SU-DHL-6 (cell line): ENCODE measurements at regions not wholly inside any gene's neighbourhood (a gene's known extent, or its start where the extent isn't known, plus 50 kb on each side); places are given as distances from the start of the nearest gene placed in this dataset.

Experiments
- H2AFZ ChIP-seq: fragments of 200-600 bp; sonication (generic); 2 replicates; pipeline ENCODE4 v1.6.1; 2014; ENCODE audit warnings: low read depth, mild to moderate bottlenecking, moderate library complexity, mixed read lengths, antibody characterized with exemption, low read length; ENCODE audit not compliant: severe bottlenecking
- H3F3A ChIP-seq: fragments of 200-600 bp; shearing (Covaris generic); 2 replicates; pipeline ENCODE4 v1.6.0; 2016; ENCODE audit warnings: antibody characterized with exemption, mild to moderate bottlenecking; ENCODE audit not compliant: insufficient read depth
- H3K27ac ChIP-seq: fragments of 200-600 bp; sonication (generic); 2 replicates; pipeline ENCODE4 v1.5.1; 2016; ENCODE audit warnings: low read depth, mild to moderate bottlenecking, low read length, moderate library complexity, mixed read lengths
- H3K27me3 ChIP-seq: fragments of 200-600 bp; sonication (generic), shearing (Covaris generic); 2 replicates; pipeline ENCODE4 v1.6.0; 2014; ENCODE audit warnings: mild to moderate bottlenecking, low read length
- H3K36me3 ChIP-seq: fragments of 200-600 bp; sonication (generic); 2 replicates; pipeline ENCODE4 v1.6.1; 2014; ENCODE audit warnings: mild to moderate bottlenecking, low read length, mixed read lengths
- H3K4me2 ChIP-seq: fragments of 300-600, 200-600 bp; shearing (Covaris generic), sonication (generic); 2 replicates; pipeline ENCODE4 v1.6.0; 2014; ENCODE audit warnings: low read length, low read depth, mild to moderate bottlenecking; ENCODE audit not compliant: poor library complexity, severe bottlenecking
- H3K4me3 ChIP-seq: fragments of 200-600 bp; sonication (generic); 2 replicates; pipeline ENCODE4 v1.5.1; 2014; ENCODE audit warnings: antibody characterized with exemption, low read length, mild to moderate bottlenecking, mixed read lengths; ENCODE audit not compliant: insufficient read depth, poor library complexity, severe bottlenecking
- H3K79me2 ChIP-seq: fragments of 200-600 bp; sonication (generic); 2 replicates; pipeline ENCODE4 v1.6.1; 2014; ENCODE audit warnings: mild to moderate bottlenecking, low read length, moderate library complexity; ENCODE audit not compliant: insufficient read depth
- H3K9ac ChIP-seq: fragments of 200-600 bp; sonication (generic); 2 replicates; pipeline ENCODE4 v1.7.0; 2014; ENCODE audit warnings: mild to moderate bottlenecking, low read length
- H3K9me2 ChIP-seq: fragments of 200-600 bp; sonication (generic); replicated peaks from 2 replicates; pipeline ENCODE4 v1.6.1; 2014; ENCODE audit warnings: low read length; ENCODE audit not compliant: insufficient read depth
- H3K9me3 ChIP-seq: fragments of 200-600 bp; sonication (generic); 2 replicates; pipeline ENCODE4 v1.6.1; 2014; ENCODE audit warnings: low read length, mixed read lengths; ENCODE audit not compliant: insufficient read depth
- H4K20me1 ChIP-seq: fragments of 200-600 bp; sonication (generic); 2 replicates; pipeline ENCODE4 v1.6.1; 2014; ENCODE audit warnings: low read depth, mild to moderate bottlenecking, antibody characterized with exemption, low read length, moderate library complexity, mixed read lengths
- EZH2phosphoT487 ChIP-seq: fragments of 200-600 bp; sonication (generic), shearing (Covaris generic); conservative IDR thresholded peaks from 2 replicates; pipeline ENCODE4 v1.6.1; 2018; ENCODE audit warnings: mild to moderate bottlenecking, antibody characterized with exemption, low read length, moderate library complexity, mixed read lengths
- TF ChIP-seq, protein P1 (sequence below): fragments of 200-600 bp; sonication (generic); IDR thresholded peaks from one replicate; pipeline ENCODE4 v1.5.1; 2017; ENCODE audit warnings: antibody characterized with exemption, mild to moderate bottlenecking, low read length, moderate library complexity; ENCODE audit not compliant: insufficient read depth, poor library complexity, severe bottlenecking

DNA sequence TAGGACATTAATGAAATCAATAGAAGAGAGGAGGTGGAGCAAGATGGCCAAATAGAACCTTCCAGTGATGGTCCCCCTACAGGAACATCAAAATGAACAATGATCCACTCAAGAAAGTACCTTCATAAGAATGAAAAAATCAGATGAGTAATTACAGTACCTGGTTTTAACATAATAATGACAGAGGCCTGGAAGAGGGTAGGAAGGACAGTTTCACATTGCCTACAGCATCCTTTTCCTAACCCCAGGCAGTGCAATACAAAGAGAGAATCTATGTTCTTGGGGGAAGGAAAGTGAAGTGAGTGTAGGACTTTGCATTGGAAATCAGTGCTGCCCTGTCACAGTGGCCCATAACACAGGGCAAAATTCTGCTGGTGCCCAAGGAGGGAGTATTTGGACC is 81.2 kb upstream of the SPTLC1 start:
- no peak for TF ChIP-seq EZH2phosphoT487
- TF ChIP-seq, protein P1, sequence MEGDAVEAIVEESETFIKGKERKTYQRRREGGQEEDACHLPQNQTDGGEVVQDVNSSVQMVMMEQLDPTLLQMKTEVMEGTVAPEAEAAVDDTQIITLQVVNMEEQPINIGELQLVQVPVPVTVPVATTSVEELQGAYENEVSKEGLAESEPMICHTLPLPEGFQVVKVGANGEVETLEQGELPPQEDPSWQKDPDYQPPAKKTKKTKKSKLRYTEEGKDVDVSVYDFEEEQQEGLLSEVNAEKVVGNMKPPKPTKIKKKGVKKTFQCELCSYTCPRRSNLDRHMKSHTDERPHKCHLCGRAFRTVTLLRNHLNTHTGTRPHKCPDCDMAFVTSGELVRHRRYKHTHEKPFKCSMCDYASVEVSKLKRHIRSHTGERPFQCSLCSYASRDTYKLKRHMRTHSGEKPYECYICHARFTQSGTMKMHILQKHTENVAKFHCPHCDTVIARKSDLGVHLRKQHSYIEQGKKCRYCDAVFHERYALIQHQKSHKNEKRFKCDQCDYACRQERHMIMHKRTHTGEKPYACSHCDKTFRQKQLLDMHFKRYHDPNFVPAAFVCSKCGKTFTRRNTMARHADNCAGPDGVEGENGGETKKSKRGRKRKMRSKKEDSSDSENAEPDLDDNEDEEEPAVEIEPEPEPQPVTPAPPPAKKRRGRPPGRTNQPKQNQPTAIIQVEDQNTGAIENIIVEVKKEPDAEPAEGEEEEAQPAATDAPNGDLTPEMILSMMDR = no peak
- no peaks in the 10 kb centered on the region for H3K79me2 ChIP-seq
- H3K9ac ChIP-seq = no peak overlapping the region
- H3F3A ChIP-seq = no peaks in the 10 kb centered on the region
- no peaks in the 10 kb centered on the region for H3K9me3 ChIP-seq
- H3K4me3 ChIP-seq = no peak overlapping the region
- H3K36me3 ChIP-seq = no peaks in the 10 kb centered on the region
- H3K27ac ChIP-seq = no peak overlapping the region
- H2AFZ ChIP-seq = no peak overlapping the region
- H4K20me1 ChIP-seq = no peaks in the 10 kb centered on the region
- no peak overlapping the region for H3K4me2 ChIP-seq
- no peaks in the 10 kb centered on the region for H3K27me3 ChIP-seq
- no peaks in the 10 kb centered on the region for H3K9me2 ChIP-seq

DNA sequence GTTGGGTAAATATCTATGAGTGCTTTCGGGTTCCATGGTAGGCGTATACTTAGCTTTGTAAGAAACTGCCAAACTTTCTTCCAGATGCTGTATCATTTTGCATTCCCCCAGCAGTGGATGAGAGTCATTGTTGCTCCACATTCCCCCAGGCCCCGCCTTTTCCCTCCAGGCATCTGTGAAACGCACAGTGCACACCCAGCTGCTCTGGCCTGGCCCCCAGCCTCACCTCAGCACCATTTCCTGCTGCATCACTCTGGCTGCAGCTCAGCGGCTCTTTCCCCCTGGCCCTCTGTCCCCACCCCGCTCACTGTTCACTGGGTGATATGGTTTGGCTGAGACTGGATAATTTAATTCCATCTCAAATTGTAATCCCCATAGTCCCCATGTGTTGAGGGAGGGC is 76.6 kb upstream of the SPTLC1 start:
- TF ChIP-seq, protein P1 = no peak
- TF ChIP-seq EZH2phosphoT487 = no peak
- Histone ChIP-seq H3K27me3 (no peaks in the 10 kb centered on the region), H3K9me2 (no peaks in the 10 kb centered on the region), H4K20me1 (no peaks in the 10 kb centered on the region), H3K27ac (no peak overlapping the region), H3K4me3 (no peak overlapping the region), H3F3A (no peaks in the 10 kb centered on the region), H2AFZ (no peak overlapping the region), H3K4me2 (no peak overlapping the region), H3K9me3 (no peaks in the 10 kb centered on the region), H3K36me3 (no peaks in the 10 kb centered on the region), H3K79me2 (no peaks in the 10 kb centered on the region), H3K9ac (no peak overlapping the region)

DNA sequence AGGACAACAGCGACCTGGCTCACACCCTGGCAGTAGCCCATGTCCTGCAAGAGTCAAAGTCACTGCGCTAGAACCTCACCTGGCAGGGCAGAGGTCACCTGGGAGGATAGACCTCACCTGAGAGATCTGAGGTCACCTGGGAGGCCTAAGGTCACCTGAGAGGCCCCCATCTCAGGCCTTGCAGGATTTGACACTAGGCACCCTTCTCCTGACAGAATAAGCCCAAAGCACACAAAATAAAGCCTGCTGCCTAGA is 75.2 kb upstream of the SPTLC1 start:
- Histone ChIP-seq H3K79me2 (no peaks in the 10 kb centered on the region), H3K27ac (no peak overlapping the region), H3K9me3 (no peaks in the 10 kb centered on the region), H2AFZ (no peak overlapping the region), H3K9me2 (no peaks in the 10 kb centered on the region), H3K4me3 (no peak overlapping the region), H3K4me2 (no peak overlapping the region), H4K20me1 (no peaks in the 10 kb centered on the region), H3K36me3 (no peaks in the 10 kb centered on the region), H3K27me3 (no peaks in the 10 kb centered on the region), H3K9ac (no peak overlapping the region), H3F3A (no peaks in the 10 kb centered on the region)
- TF ChIP-seq EZH2phosphoT487 = no peak
- TF ChIP-seq, protein P1 = no peak
